DND-41 (cell line): ENCODE measurements at regions not wholly inside any gene's neighbourhood (a gene's known extent, or its start where the extent isn't known, plus 50 kb on each side); places are given as distances from the start of the nearest gene placed in this dataset.

ENCODE experiments used
- CTCF ChIP-seq: IDR thresholded peaks from 2 replicates; pipeline ENCODE4 v1.5.1; 2012; ENCODE audit warnings: borderline replicate concordance, low read length, moderate library complexity, mild to moderate bottlenecking; ENCODE audit not compliant: poor library complexity, severe bottlenecking; ENCODE audit errors: extremely low read depth
- EZH2 ChIP-seq: IDR thresholded peaks from 3 replicates; pipeline ENCODE4 v1.6.1; 2012; ENCODE audit warnings: borderline replicate concordance, low read depth, mild to moderate bottlenecking, moderate library complexity, low read length, inconsistent platforms; ENCODE audit not compliant: severe bottlenecking

- no peak for TF ChIP-seq CTCF
- TF ChIP-seq EZH2: no peak
Measured at GRCh38 chr1:71295350-71295749, 214.5 kb upstream of the ZRANB2 start.
